Caco-2 (cell line): ENCODE measurements at regions not wholly inside any gene's neighbourhood (a gene's known extent, or its start where the extent isn't known, plus 50 kb on each side); places are given as distances from the start of the nearest gene placed in this dataset.

Source experiments
- BruUV-seq: library from RNA; stranded (reverse); fragments of 400-500 nt; replicated peaks from 2 replicates; lab custom pipeline; 2021; lab: Mats Ljungman, UMichigan
- CTCF ChIA-PET: fragments of 300-600 bp; sonication (Branson Sonifier 250); formaldehyde crosslinking; loops from one replicate; lab custom pipeline; 2022; ENCODE audit warnings: antibody characterized with exemption; lab: Charles Lee
- POLR2A ChIA-PET: fragments of 300-600 bp; sonication (Branson Sonifier 250); formaldehyde crosslinking; loops from one replicate; lab custom pipeline; 2022; ENCODE audit warnings: antibody characterized with exemption; lab: Charles Lee
- DNase-seq, 2 experiments: peaks; one replicate each; pipeline versions ENCODE4 v3.0.0 to v3.0.0-alpha.2; 2020 to 2022
- H3K27me3 ChIP-seq: replicated peaks from 2 replicates; pipeline ENCODE4 v1.6.0; 2011; ENCODE audit warnings: low read length; ENCODE audit not compliant: control insufficient read depth, insufficient read depth
- H3K36me3 ChIP-seq: 2 replicates; pipeline ENCODE4 v1.5.1; 2011; ENCODE audit warnings: low read length; ENCODE audit not compliant: control insufficient read depth, insufficient read depth
- H3K4me1 ChIP-seq: fragments of 250-450 bp; sonication (Bioruptor Pico); 2 replicates; pipeline ENCODE4 v1.5.1; 2020; ENCODE audit warnings: mild to moderate bottlenecking
- H3K4me3 ChIP-seq: 2 replicates; pipeline ENCODE4 v1.5.1; 2011; ENCODE audit warnings: low read depth, mild to moderate bottlenecking, control low read depth, low read length
- H3K9me3 ChIP-seq: fragments of 250-450 bp; sonication (Bioruptor Pico); 2 replicates; pipeline ENCODE4 v1.5.1; 2020; ENCODE audit warnings: mild to moderate bottlenecking, moderate library complexity
- H3K27ac Mint-ChIP-seq: one replicate; pipeline ENCODE4 v1.8.0; 2022; ENCODE audit warnings: mixed read lengths; ENCODE audit not compliant: unreplicated experiment
- H3K27me3 Mint-ChIP-seq: one replicate; pipeline ENCODE4 v1.8.0; 2022; ENCODE audit warnings: mixed read lengths; ENCODE audit not compliant: insufficient read depth, unreplicated experiment
- H3K36me3 Mint-ChIP-seq: one replicate; pipeline ENCODE4 v1.8.0; 2022; ENCODE audit warnings: mild to moderate bottlenecking, mixed read lengths; ENCODE audit not compliant: insufficient read depth, unreplicated experiment
- H3K4me1 Mint-ChIP-seq: one replicate; pipeline ENCODE4 v1.8.0; 2022; ENCODE audit warnings: low read depth, mixed read lengths; ENCODE audit not compliant: unreplicated experiment
- H3K4me3 Mint-ChIP-seq: one replicate; pipeline ENCODE4 v1.8.0; 2022; ENCODE audit warnings: mild to moderate bottlenecking, moderate library complexity, mixed read lengths; ENCODE audit not compliant: unreplicated experiment
- H3K9me3 Mint-ChIP-seq: one replicate; pipeline ENCODE4 v1.8.0; 2022; ENCODE audit warnings: mixed read lengths; ENCODE audit not compliant: unreplicated experiment
- CTCF ChIP-seq, 2 experiments: fragments of 200-600 bp in 1 of 2; IDR thresholded peaks; 1 replicate in 1 of 2; 2 replicates in 1 of 2; pipeline versions ENCODE4 v1.5.1 to v1.8.0; 2011 to 2022; ENCODE audit warnings: antibody characterized with exemption in 1 of 2, control low read depth in 1 of 2, inconsistent platforms in 1 of 2, low read depth in 1 of 2, low read length in 1 of 2, mild to moderate bottlenecking in 1 of 2, moderate library complexity in 1 of 2; ENCODE audit not compliant: insufficient read depth in 1 of 2, severe bottlenecking in 1 of 2, unreplicated experiment in 1 of 2
- intact Hi-C: fragments of 100-400 bp; cut with micrococcal nuclease; formaldehyde crosslinking; loops from one replicate; pipeline ENCODE4 v1.10.0; 2022; ENCODE audit not compliant: unreplicated experiment

GRCh38 chr5:86951761-86952160, 315.9 kb upstream of the RASA1 start:
- Histone ChIP-seq H3K4me1 (no peaks in the 10 kb centered on the region), H3K27me3 (no peaks in the 10 kb centered on the region), H3K4me3 (no peak overlapping the region), H3K36me3 (no peaks in the 10 kb centered on the region), H3K9me3 (no peaks in the 10 kb centered on the region)
- no peak for DNase-seq
- Mint-ChIP-seq H3K9me3 (no peaks in the 10 kb centered on the region), H3K36me3 (no peaks in the 10 kb centered on the region), H3K27ac (no peak overlapping the region), H3K27me3 (no peaks in the 10 kb centered on the region), H3K4me3 (no peak overlapping the region), H3K4me1 (no peaks in the 10 kb centered on the region)
- TF ChIP-seq CTCF (IDR thresholded peaks at IDR 0.05; ENCODE audit: insufficient read depth in 1 of 2, low read depth in 1 of 2, low read length in 1 of 2, severe bottlenecking in 1 of 2, unreplicated experiment in 1 of 2) = no peak
- intact Hi-C loops = no loop called here
- no TSS peak for BruUV-seq
- CTCF ChIA-PET = no interaction called here
- POLR2A ChIA-PET = no interaction called here

GRCh38 chr5:86964889-86965288, 302.8 kb upstream of the RASA1 start:
- Mint-ChIP-seq H3K27ac (no peak overlapping the region), H3K9me3 (no peaks in the 10 kb centered on the region), H3K4me1 (no peaks in the 10 kb centered on the region), H3K36me3 (no peaks in the 10 kb centered on the region), H3K27me3 (peaks cover 11% of the 10 kb centered on the region), H3K4me3 (no peak overlapping the region)
- DNase-seq = no peak
- H3K36me3 ChIP-seq = no peaks in the 10 kb centered on the region
- POLR2A ChIA-PET = no interaction called here
- H3K4me1 ChIP-seq = no peaks in the 10 kb centered on the region
- no peaks in the 10 kb centered on the region for H3K27me3 ChIP-seq
- H3K9me3 ChIP-seq = no peaks in the 10 kb centered on the region
- BruUV-seq = no TSS peak
- H3K4me3 ChIP-seq = no peak overlapping the region
- TF ChIP-seq CTCF (IDR thresholded peaks at IDR 0.05; ENCODE audit: insufficient read depth in 1 of 2, low read depth in 1 of 2, low read length in 1 of 2, severe bottlenecking in 1 of 2, unreplicated experiment in 1 of 2) = no peak
- intact Hi-C loops = no loop called here
- CTCF ChIA-PET = no interaction called here

GRCh38 chr5:86968301-86968753, 299.4 kb upstream of the RASA1 start:
- POLR2A ChIA-PET = no interaction called here
- intact Hi-C loops = loop anchor here (1.0 kb wide), 1 partner anchor 87 kb away; no protein-coding TSS in a partner anchor
- Mint-ChIP-seq H3K27ac (no peak overlapping the region), H3K4me1 (no peaks in the 10 kb centered on the region), H3K36me3 (no peaks in the 10 kb centered on the region), H3K9me3 (no peaks in the 10 kb centered on the region), H3K27me3 (peaks cover 11% of the 10 kb centered on the region), H3K4me3 (no peak overlapping the region)
- H3K4me3 ChIP-seq = no peak overlapping the region
- H3K4me1 ChIP-seq = no peaks in the 10 kb centered on the region
- H3K27me3 ChIP-seq = no peaks in the 10 kb centered on the region
- H3K36me3 ChIP-seq = no peaks in the 10 kb centered on the region
- TF ChIP-seq CTCF (IDR thresholded peaks at IDR 0.05; ENCODE audit: insufficient read depth in 1 of 2, low read depth in 1 of 2, low read length in 1 of 2, severe bottlenecking in 1 of 2, unreplicated experiment in 1 of 2) = peak in 1 of 2 experiments; percentile 27
- DNase-seq = no peak
- CTCF ChIA-PET = interaction anchor here (0.8 to 1.5 kb wide), 3 partner anchors 88 to 137 kb away, joined by 3 to 22 read pairs (median 4); no protein-coding TSS in a partner anchor
- BruUV-seq = no TSS peak
- H3K9me3 ChIP-seq = no peaks in the 10 kb centered on the region
